Esophagus squamous epithelium (tissue), 4 donors: ENCODE measurements at regions not wholly inside any gene's neighbourhood (a gene's known extent, or its start where the extent isn't known, plus 50 kb on each side); places are given as distances from the start of the nearest gene placed in this dataset.

ENCODE experiments used
- CTCF ChIP-seq, 6 experiments: fragments of 450-650 bp in 4 of 6; fragments of 200-600 bp in 2 of 6; sonication (generic) in 2 of 6; IDR thresholded peaks; one replicate each; pipeline ENCODE4 v1.5.1; 2016 to 2019; ENCODE audit warnings: antibody characterized with exemption in 6 of 6, mild to moderate bottlenecking in 4 of 6, moderate library complexity in 4 of 6
- POLR2A ChIP-seq, 4 donors: fragments of 450-650 bp; IDR thresholded peaks; one replicate each; pipeline ENCODE4 v1.6.1; 2017; ENCODE audit warnings: antibody characterized with exemption in 4 of 4, mild to moderate bottlenecking in 4 of 4, moderate library complexity in 3 of 4

GRCh38 chr12:95411466-95411865 lies 62.5 kb upstream of the METAP2 start:
- TF ChIP-seq CTCF (IDR thresholded peaks at IDR 0.05) = no peak
- TF ChIP-seq POLR2A (IDR thresholded peaks at IDR 0.05) = no peak
